Heart left ventricle (tissue), 16 donors: ENCODE measurements at regions not wholly inside any gene's neighbourhood (a gene's known extent, or its start where the extent isn't known, plus 50 kb on each side); places are given as distances from the start of the nearest gene placed in this dataset.

ENCODE experiments used
- ATAC-seq, 4 donors: fragments of 200-7000 bp; cut with Tn5 transposase; one replicate each; pipeline ENCODE4 v1.9.1; 2020 to 2022; ENCODE audit warnings: moderate library complexity in 4 of 4, mild to moderate bottlenecking in 3 of 4, moderate number of reproducible peaks in 1 of 4
- DNase-seq, 5 donors: peaks; one replicate each; pipeline ENCODE4 v3.0.0-alpha.2; 2020
- H3K27ac ChIP-seq, 12 donors: fragments of 200-600 bp; sonication (generic) in 4 of 12; one replicate each; pipeline versions ENCODE4 v1.5.0 to v1.8.0; 2016 to 2022; ENCODE audit warnings: mild to moderate bottlenecking in 2 of 12
- H3K27me3 ChIP-seq, 9 donors: fragments of 200-600 bp; sonication (generic) in 2 of 9; one replicate each; pipeline versions ENCODE4 v1.5.1 to v1.8.0; 2016 to 2022; ENCODE audit warnings: mild to moderate bottlenecking in 3 of 9
- H3K36me3 ChIP-seq, 9 donors: fragments of 200-600 bp; sonication (generic) in 2 of 9; one replicate each; pipeline versions ENCODE4 v1.5.0 to v1.8.0; 2018 to 2022; ENCODE audit warnings: mild to moderate bottlenecking in 2 of 9
- H3K4me1 ChIP-seq, 12 donors: fragments of 200-600 bp; sonication (generic) in 4 of 12; one replicate each; pipeline versions ENCODE4 v1.5.0 to v1.8.0; 2016 to 2022; ENCODE audit warnings: mild to moderate bottlenecking in 3 of 12
- H3K4me3 ChIP-seq, 12 donors: fragments of 200-600 bp; sonication (generic) in 4 of 12; one replicate each; pipeline versions ENCODE4 v1.5.0 to v1.8.0; 2017 to 2022; ENCODE audit warnings: mild to moderate bottlenecking in 9 of 12, moderate library complexity in 4 of 12
- H3K9me3 ChIP-seq, 12 donors: fragments of 200-600 bp; sonication (generic) in 4 of 12; one replicate each; pipeline versions ENCODE4 v1.5.0 to v1.8.0; 2016 to 2022; ENCODE audit warnings: mild to moderate bottlenecking in 1 of 12
- CTCF ChIP-seq, 12 donors: fragments of 200-600 bp; sonication (generic) in 4 of 12; IDR thresholded peaks; one replicate each; pipeline versions ENCODE4 v1.5.0 to v1.8.0; 2018 to 2022; ENCODE audit warnings: antibody characterized with exemption in 12 of 12, mild to moderate bottlenecking in 5 of 12
- POLR2A ChIP-seq, 2 donors: fragments of 450-650 bp; IDR thresholded peaks; one replicate each; pipeline ENCODE4 v1.6.1; 2017; ENCODE audit warnings: antibody characterized with exemption in 2 of 2, mild to moderate bottlenecking in 2 of 2, moderate library complexity in 2 of 2
- WGBS, 4 donors: extraction: QIAGEN DNeasy Blood & Tissue Kit in 2 of 4; methylation state at CpG; one replicate each; pipeline versions ENCODE4 v1.1.5 to v1.1.7; 2013 to 2018; 5-methylcytosine and 5-hydroxymethylcytosine counted together
- intact Hi-C, 10 donors: fragments of 100-400 bp; cut with DNase I; formaldehyde crosslinking; loops; one replicate each; pipeline versions ENCODE4 v1.11.1 to v1.14.2; 2022
- donor health status: ischemic (EF 13 %, LVEDD 7.1; RV severe dilation, severe dysfunction).
- donor health status: healthy with polysubstance abuse.
- donor health status: DM: no; HTN: yes; CAD: no.
- donor health status: DM: no; HTN: no; CAD: no.
- donor health status: ischemic (EF 25% LVEDD 6.9; RV normal size, moderate dysfunction).
- donor health status: ischemic (EF 25% LVEDD 5.7; RV mildly dilated, moderate dysfunction).
- donor health status: healthy.
- donor health status: DM: yes; HTN: yes; CAD: no.
- donor health status: ischemic (EF 35%, LVEDD 5.7; RV mildly dilated, moderate dysfunction).
- donor health status: nonischemic (EF 11% LVEDD 7.7; RV severe dilation, severe dysfunction).
- donor health status: DM: yes; HTN: yes; CAD: no.
- donor health status: PGD.
- donor health status: ischemic (EF 29% LVEDD 5.4; RV normal size, mild dysfunction).
- donor health status: nonischemic (EF 23%, LVEDD 6.1; RV moderate dilation, normal function).

GRCh38 chrX:69067841-69068240, 97.4 kb downstream of the PJA1 start:
- H3K27me3 ChIP-seq, result peaks cover 0 to 3% (median 0%) of the 10 kb centered on the region in 9 donors
- no peaks in the 10 kb centered on the region for H3K36me3 ChIP-seq
- no peak overlapping the region for H3K4me3 ChIP-seq
- no peak overlapping the region for H3K27ac ChIP-seq
- peaks cover 0 to 16% (median 0%) of the 10 kb centered on the region in 12 donors for H3K4me1 ChIP-seq
- peaks cover 0 to 5% (median 0%) of the 10 kb centered on the region in 12 donors for H3K9me3 ChIP-seq
- DNase-seq (no peak), ATAC-seq (no peak)
- 67 to 93% (median 91%) methylated on average over 1 to 2 of the region's 2 CpGs; no CpG with 5 or more reads in 1 of the 4 donors for WGBS, 4 donors
- intact Hi-C loops, result loop anchor here in 3 of 10 donors (10.0 kb wide), 3 partner anchors 147 to 317 kb away; no protein-coding TSS in a partner anchor
- no peak for TF ChIP-seq POLR2A (IDR thresholded peaks at IDR 0.05)
- no peak for TF ChIP-seq CTCF (IDR thresholded peaks at IDR 0.05)

- WGBS, 4 donors, result 69 to 94% (median 88%) methylated on average over 4 of the region's 4 CpGs
- no peak for DNase-seq
- intact Hi-C loops, result loop anchor here in 3 of 10 donors (10.0 kb wide), 3 partner anchors 148 to 318 kb away; no protein-coding TSS in a partner anchor
Observed at GRCh38 chrX:69066966-69067525, 98.2 kb downstream of the PJA1 start.

GRCh38 chrX:69066021-69066757, 99.1 kb downstream of the PJA1 start:
- no peak overlapping the region for H3K4me3 ChIP-seq
- whole genome bisulfite sequencing, 4 donors, result 73 to 94% (median 87%) methylated on average over 4 to 7 of the region's 7 CpGs
- H3K4me1 ChIP-seq, result peaks cover 0 to 12% (median 0%) of the 10 kb centered on the region in 12 donors
- no peak overlapping the region for H3K27ac ChIP-seq
- no peak for ATAC-seq
- no peak for TF ChIP-seq POLR2A (IDR thresholded peaks at IDR 0.05)
- intact Hi-C loops, result loop anchor here in 3 of 10 donors (10.0 kb wide), 3 partner anchors 149 to 319 kb away; no protein-coding TSS in a partner anchor
- H3K9me3 ChIP-seq, result peaks cover 0 to 5% (median 0%) of the 10 kb centered on the region in 12 donors
- H3K36me3 ChIP-seq, result no peaks in the 10 kb centered on the region
- DNase-seq, result no peak
- peaks cover 0 to 15% (median 0%) of the 10 kb centered on the region in 9 donors for H3K27me3 ChIP-seq

More at GRCh38 chrX:69066966-69067525, 98.2 kb downstream of the PJA1 start:
- Histone ChIP-seq H3K36me3 (no peaks in the 10 kb centered on the region), H3K9me3 (peaks cover 0 to 5% (median 0%) of the 10 kb centered on the region in 12 donors), H3K4me1 (peaks cover 0 to 16% (median 0%) of the 10 kb centered on the region in 12 donors), H3K4me3 (no peak overlapping the region), H3K27me3 (peaks cover 0 to 7% (median 0%) of the 10 kb centered on the region in 9 donors), H3K27ac (no peak overlapping the region)
- no peak for ATAC-seq
- TF ChIP-seq CTCF (IDR thresholded peaks at IDR 0.05), result no peak

- Histone ChIP-seq H3K4me3 (no peak overlapping the region), H3K27me3 (peaks cover 0 to 12% (median 0%) of the 10 kb centered on the region in 9 donors), H3K36me3 (no peaks in the 10 kb centered on the region), H3K9me3 (peaks cover 0 to 5% (median 0%) of the 10 kb centered on the region in 12 donors), H3K4me1 (peaks cover 0 to 10% (median 0%) of the 10 kb centered on the region in 12 donors), H3K27ac (no peak overlapping the region)
- 82 to 100% (median 87%) methylated on average over 1 of the region's 1 CpG for WGBS, 4 donors
- ATAC-seq (no peak), DNase-seq (no peak)
- TF ChIP-seq POLR2A (IDR thresholded peaks at IDR 0.05), result no peak
- TF ChIP-seq CTCF (IDR thresholded peaks at IDR 0.05), result no peak
- intact Hi-C loops, result loop anchor here in 3 of 10 donors (10.0 kb wide), 3 partner anchors 149 to 319 kb away; no protein-coding TSS in a partner anchor
Observed at GRCh38 chrX:69065451-69065850, 99.8 kb downstream of the PJA1 start.
